ENCODE measurements at regions not wholly inside any gene's neighbourhood (a gene's known extent, or its start where the extent isn't known, plus 50 kb on each side); places are given as distances from the start of the nearest gene placed in this dataset.

GRCh38 chr14:65206448-65207096 lies 104.3 kb upstream of the MAX start:
- Histone ChIP-seq H3K4me3 (ENCODE audit: low read length) (no peak overlapping the region), H3K27ac (ENCODE audit: low read length) (no peak overlapping the region), H3K9ac (ENCODE audit: low read depth, low read length) (no peak overlapping the region), H3K4me1 (ENCODE audit: insufficient read depth, low read length) (no peaks in the 10 kb centered on the region), H3K27me3 (ENCODE audit: insufficient read depth, low read length) (no peaks in the 10 kb centered on the region), H3K36me3 (ENCODE audit: insufficient read depth, low read depth, low read length) (no peaks in the 10 kb centered on the region), H3K9me3 (ENCODE audit: insufficient read depth, low read depth, low read length) (no peaks in the 10 kb centered on the region)

DNA sequence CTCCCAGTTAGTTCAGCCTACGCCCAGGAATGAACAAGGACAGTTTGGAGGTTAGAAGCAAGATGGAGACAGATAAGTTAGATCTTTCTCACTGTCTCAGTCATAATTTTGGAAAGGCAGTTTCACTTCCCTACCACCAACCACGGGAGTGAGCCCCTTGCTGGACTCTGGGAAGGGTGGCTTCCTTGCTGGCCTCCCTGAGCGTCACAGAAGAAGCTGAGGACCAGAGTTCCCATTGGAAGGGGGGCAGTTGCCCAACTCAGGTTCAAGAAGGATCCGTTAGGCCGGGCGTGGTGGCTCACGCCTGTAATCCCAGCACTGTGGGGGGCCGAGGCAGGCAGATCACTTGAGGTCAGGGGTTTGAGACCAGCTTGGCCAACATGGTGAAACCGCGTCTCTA lies 106.2 kb upstream of the MAX start:
- Histone ChIP-seq H3K27ac (ENCODE audit: low read length) (no peak overlapping the region), H3K9me3 (ENCODE audit: insufficient read depth, low read depth, low read length) (no peaks in the 10 kb centered on the region), H3K4me1 (ENCODE audit: insufficient read depth, low read length) (peaks cover 6% of the 10 kb centered on the region; the same call in 1 of the 2 replicates), H3K27me3 (ENCODE audit: insufficient read depth, low read length) (no peaks in the 10 kb centered on the region), H3K36me3 (ENCODE audit: insufficient read depth, low read depth, low read length) (no peaks in the 10 kb centered on the region), H3K4me3 (ENCODE audit: low read length) (no peak overlapping the region), H3K9ac (ENCODE audit: low read depth, low read length) (no peak overlapping the region)

- Histone ChIP-seq H3K4me3 (ENCODE audit: low read length) (no peak overlapping the region), H3K27me3 (ENCODE audit: insufficient read depth, low read length) (no peaks in the 10 kb centered on the region), H3K9ac (ENCODE audit: low read depth, low read length) (no peak overlapping the region), H3K4me1 (ENCODE audit: insufficient read depth, low read length) (peaks cover 6% of the 10 kb centered on the region; the same call in 1 of the 2 replicates), H3K9me3 (ENCODE audit: insufficient read depth, low read depth, low read length) (no peaks in the 10 kb centered on the region), H3K36me3 (ENCODE audit: insufficient read depth, low read depth, low read length) (no peaks in the 10 kb centered on the region), H3K27ac (ENCODE audit: low read length) (no peak overlapping the region)
Observed at GRCh38 chr14:65210118-65210821, 108.0 kb upstream of the MAX start.

- Histone ChIP-seq H3K4me3 (ENCODE audit: low read length) (no peak overlapping the region), H3K9ac (ENCODE audit: low read depth, low read length) (no peak overlapping the region), H3K9me3 (ENCODE audit: insufficient read depth, low read depth, low read length) (no peaks in the 10 kb centered on the region), H3K36me3 (ENCODE audit: insufficient read depth, low read depth, low read length) (no peaks in the 10 kb centered on the region), H3K4me1 (ENCODE audit: insufficient read depth, low read length) (peaks cover 6% of the 10 kb centered on the region; the same call in 1 of the 2 replicates), H3K27ac (ENCODE audit: low read length) (no peak overlapping the region), H3K27me3 (ENCODE audit: insufficient read depth, low read length) (no peaks in the 10 kb centered on the region)
Observed at GRCh38 chr14:65210822-65211182, 108.5 kb upstream of the MAX start.

DNA sequence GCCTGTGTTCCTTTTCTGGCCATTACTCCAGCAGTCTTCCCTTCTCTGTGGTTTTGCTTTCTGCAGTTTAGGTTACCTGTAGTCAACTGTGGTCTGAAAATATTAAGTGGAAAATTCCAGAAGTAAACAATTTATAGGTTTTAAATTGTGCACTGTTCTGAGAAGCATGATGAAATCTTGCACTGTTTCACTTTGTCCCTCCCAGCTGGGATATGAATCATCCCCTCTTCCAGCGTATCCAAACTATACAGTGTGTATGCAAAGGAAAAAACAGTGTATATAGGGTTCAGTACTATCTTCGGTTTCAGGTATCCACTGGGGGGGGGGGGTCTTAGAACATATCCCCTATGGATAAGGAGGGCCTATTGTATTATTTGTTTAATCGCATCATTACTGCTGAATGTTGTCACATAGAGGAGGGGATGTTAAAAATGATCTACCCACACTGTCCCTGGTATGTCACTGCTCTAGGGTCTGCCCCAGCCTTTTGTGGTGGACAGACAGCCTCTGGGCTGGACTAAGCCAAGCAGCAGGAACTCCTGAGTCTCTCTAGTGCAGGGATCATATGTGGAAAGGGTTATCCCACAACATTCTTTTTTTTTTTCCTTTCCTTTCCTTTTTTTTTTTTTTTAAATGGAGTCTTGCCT lies 109.1 kb upstream of the MAX start:
- no peaks in the 10 kb centered on the region for H3K36me3 ChIP-seq (ENCODE audit: insufficient read depth, low read depth, low read length)
- no peaks in the 10 kb centered on the region for H3K9me3 ChIP-seq (ENCODE audit: insufficient read depth, low read depth, low read length)
- no peak overlapping the region for H3K4me3 ChIP-seq (ENCODE audit: low read length)
- H3K27ac ChIP-seq (ENCODE audit: low read length) = no peak overlapping the region
- H3K9ac ChIP-seq (ENCODE audit: low read depth, low read length) = no peak overlapping the region
- H3K27me3 ChIP-seq (ENCODE audit: insufficient read depth, low read length) = no peaks in the 10 kb centered on the region
- H3K4me1 ChIP-seq (ENCODE audit: insufficient read depth, low read length) = peaks cover 6% of the 10 kb centered on the region; the same call in 1 of the 2 replicates

DNA sequence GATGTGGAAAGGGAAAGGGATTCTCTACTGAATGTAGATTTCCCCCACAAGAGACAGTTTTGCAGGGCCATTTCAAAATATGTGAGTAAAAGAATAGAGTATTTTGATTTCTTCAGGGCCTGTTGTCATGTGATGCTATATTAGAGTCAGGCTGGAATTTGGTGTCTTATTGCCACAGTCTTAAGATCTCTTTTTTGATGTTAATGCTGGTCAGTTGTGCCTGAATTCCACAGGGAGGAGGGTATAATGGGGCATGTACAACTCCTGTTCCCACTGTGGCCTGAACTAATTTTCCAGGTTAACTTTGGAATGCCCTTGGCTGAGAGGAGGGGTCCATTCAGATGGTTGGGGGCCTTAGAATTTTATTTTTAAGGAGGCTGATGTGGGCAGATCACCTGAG lies 111.0 kb upstream of the MAX start:
- Histone ChIP-seq H3K9ac (ENCODE audit: low read depth, low read length) (0 out of 2 replicates have a peak overlapping the region, but pooled peaks have one; percentile 29), H3K4me3 (ENCODE audit: low read length) (no peak overlapping the region), H3K27ac (ENCODE audit: low read length) (no peak overlapping the region), H3K27me3 (ENCODE audit: insufficient read depth, low read length) (no peaks in the 10 kb centered on the region), H3K9me3 (ENCODE audit: insufficient read depth, low read depth, low read length) (no peaks in the 10 kb centered on the region), H3K4me1 (ENCODE audit: insufficient read depth, low read length) (peaks cover 6% of the 10 kb centered on the region; the same call in 1 of the 2 replicates), H3K36me3 (ENCODE audit: insufficient read depth, low read depth, low read length) (no peaks in the 10 kb centered on the region)

- Histone ChIP-seq H3K27ac (ENCODE audit: low read length) (no peak overlapping the region), H3K4me3 (ENCODE audit: low read length) (no peak overlapping the region), H3K4me1 (ENCODE audit: insufficient read depth, low read length) (peaks cover 6% of the 10 kb centered on the region; the same call in 1 of the 2 replicates), H3K27me3 (ENCODE audit: insufficient read depth, low read length) (no peaks in the 10 kb centered on the region), H3K9me3 (ENCODE audit: insufficient read depth, low read depth, low read length) (no peaks in the 10 kb centered on the region), H3K9ac (ENCODE audit: low read depth, low read length) (no peak overlapping the region), H3K36me3 (ENCODE audit: insufficient read depth, low read depth, low read length) (no peaks in the 10 kb centered on the region)
Observed at GRCh38 chr14:65214741-65215140, 112.4 kb upstream of the MAX start.

DNA sequence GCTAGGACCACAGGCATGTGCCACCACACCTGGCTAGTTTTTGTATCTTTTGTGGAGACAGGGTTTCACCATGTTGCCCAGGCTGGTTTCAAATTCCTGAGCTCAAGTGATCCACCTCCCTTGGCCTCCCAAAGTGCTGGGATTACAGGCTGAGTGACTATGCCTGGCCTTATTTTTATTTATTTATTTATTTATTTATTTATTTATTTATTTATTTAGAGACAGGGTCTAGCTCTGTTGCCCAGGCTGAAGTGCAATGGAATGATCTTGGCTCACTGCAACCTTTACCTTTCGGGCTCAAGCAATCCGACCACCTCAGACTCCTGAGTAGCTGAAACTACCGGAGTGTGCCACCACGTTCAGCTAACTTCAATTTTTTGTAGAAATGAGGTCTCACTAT lies 117.0 kb upstream of the MAX start:
- H3K9ac ChIP-seq (ENCODE audit: low read depth, low read length) = no peak overlapping the region
- no peak overlapping the region for H3K4me3 ChIP-seq (ENCODE audit: low read length)
- no peaks in the 10 kb centered on the region for H3K9me3 ChIP-seq (ENCODE audit: insufficient read depth, low read depth, low read length)
- no peak overlapping the region for H3K27ac ChIP-seq (ENCODE audit: low read length)
- H3K27me3 ChIP-seq (ENCODE audit: insufficient read depth, low read length) = no peaks in the 10 kb centered on the region
- no peaks in the 10 kb centered on the region for H3K36me3 ChIP-seq (ENCODE audit: insufficient read depth, low read depth, low read length)
- H3K4me1 ChIP-seq (ENCODE audit: insufficient read depth, low read length) = no peaks in the 10 kb centered on the region

DNA sequence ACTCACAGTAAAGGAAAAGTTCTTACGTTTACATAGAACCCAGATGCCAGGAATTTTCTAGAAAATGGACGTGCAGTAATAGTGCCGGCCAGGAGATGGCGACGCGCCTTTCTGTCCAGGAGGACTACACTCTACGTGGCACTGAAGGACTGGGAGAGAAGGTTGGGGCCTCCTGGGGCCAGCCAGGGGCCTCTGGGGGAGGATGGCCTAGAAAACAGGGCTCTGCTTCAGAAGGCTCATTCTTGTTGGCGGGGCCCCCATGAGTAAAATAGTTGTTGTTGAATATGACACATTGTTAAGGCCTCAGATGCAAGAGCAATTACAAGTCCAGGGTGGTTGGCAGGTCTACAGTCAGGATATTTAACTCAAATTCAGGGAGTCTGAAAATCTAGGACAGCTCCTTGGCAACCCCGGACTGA lies 120.1 kb upstream of the MAX start:
- no peaks in the 10 kb centered on the region for H3K36me3 ChIP-seq (ENCODE audit: insufficient read depth, low read depth, low read length)
- no peaks in the 10 kb centered on the region for H3K9me3 ChIP-seq (ENCODE audit: insufficient read depth, low read depth, low read length)
- peaks cover 18% of the 10 kb centered on the region; the same call in 1 of the 2 replicates for H3K4me1 ChIP-seq (ENCODE audit: insufficient read depth, low read length)
- no peak overlapping the region for H3K9ac ChIP-seq (ENCODE audit: low read depth, low read length)
- H3K27me3 ChIP-seq (ENCODE audit: insufficient read depth, low read length) = no peaks in the 10 kb centered on the region
- no peak overlapping the region for H3K27ac ChIP-seq (ENCODE audit: low read length)
- H3K4me3 ChIP-seq (ENCODE audit: low read length) = no peak overlapping the region

GRCh38 chr14:65223636-65224035 lies 121.3 kb upstream of the MAX start:
- Histone ChIP-seq H3K4me3 (ENCODE audit: low read length) (no peak overlapping the region), H3K4me1 (ENCODE audit: insufficient read depth, low read length) (peaks cover 18% of the 10 kb centered on the region; the same call in 1 of the 2 replicates), H3K36me3 (ENCODE audit: insufficient read depth, low read depth, low read length) (no peaks in the 10 kb centered on the region), H3K9ac (ENCODE audit: low read depth, low read length) (no peak overlapping the region), H3K27ac (ENCODE audit: low read length) (no peak overlapping the region), H3K27me3 (ENCODE audit: insufficient read depth, low read length) (no peaks in the 10 kb centered on the region), H3K9me3 (ENCODE audit: insufficient read depth, low read depth, low read length) (no peaks in the 10 kb centered on the region)

DNA sequence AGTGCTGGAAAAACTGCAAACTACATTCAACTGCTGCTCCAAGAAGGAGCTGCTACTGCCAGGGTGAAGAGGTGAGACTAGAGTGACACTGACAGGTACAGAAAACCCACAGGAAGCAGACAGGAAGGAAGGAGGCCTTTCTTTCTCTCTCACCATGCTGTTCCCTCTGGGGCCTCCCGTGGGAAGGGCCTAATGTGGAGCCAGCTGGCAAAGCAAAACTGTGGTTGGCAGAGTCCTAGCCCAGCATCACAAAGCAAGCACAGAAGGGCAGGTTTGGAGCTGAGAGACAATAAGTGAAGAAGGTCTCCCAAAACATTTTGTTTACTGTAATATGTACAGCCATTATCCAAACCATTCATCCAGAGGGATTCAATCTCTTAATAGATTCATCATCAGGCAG lies 122.5 kb upstream of the MAX start:
- Histone ChIP-seq H3K36me3 (ENCODE audit: insufficient read depth, low read depth, low read length) (no peaks in the 10 kb centered on the region), H3K4me1 (ENCODE audit: insufficient read depth, low read length) (peaks cover 22% of the 10 kb centered on the region; the same call in 1 of the 2 replicates), H3K27me3 (ENCODE audit: insufficient read depth, low read length) (no peaks in the 10 kb centered on the region), H3K4me3 (ENCODE audit: low read length) (no peak overlapping the region), H3K9me3 (ENCODE audit: insufficient read depth, low read depth, low read length) (no peaks in the 10 kb centered on the region), H3K27ac (ENCODE audit: low read length) (no peak overlapping the region), H3K9ac (ENCODE audit: low read depth, low read length) (no peak overlapping the region)

Measured in iPS-20b (cell line).